B cell (primary cell): ENCODE measurements at regions not wholly inside any gene's neighbourhood (a gene's known extent, or its start where the extent isn't known, plus 50 kb on each side); places are given as distances from the start of the nearest gene placed in this dataset.

Experiments used
- EZH2 ChIP-seq: IDR thresholded peaks from 2 replicates; pipeline ENCODE4 v1.6.1; 2012; ENCODE audit warnings: borderline replicate concordance, low read depth, mild to moderate bottlenecking, moderate library complexity, low read length; ENCODE audit not compliant: insufficient read depth, poor library complexity, severe bottlenecking
- TF ChIP-seq, protein P1 (sequence below): fragments of 200-600 bp; IDR thresholded peaks from one replicate; pipeline ENCODE4 v1.8.0; 2022; ENCODE audit warnings: antibody characterized with exemption, mild to moderate bottlenecking

DNA sequence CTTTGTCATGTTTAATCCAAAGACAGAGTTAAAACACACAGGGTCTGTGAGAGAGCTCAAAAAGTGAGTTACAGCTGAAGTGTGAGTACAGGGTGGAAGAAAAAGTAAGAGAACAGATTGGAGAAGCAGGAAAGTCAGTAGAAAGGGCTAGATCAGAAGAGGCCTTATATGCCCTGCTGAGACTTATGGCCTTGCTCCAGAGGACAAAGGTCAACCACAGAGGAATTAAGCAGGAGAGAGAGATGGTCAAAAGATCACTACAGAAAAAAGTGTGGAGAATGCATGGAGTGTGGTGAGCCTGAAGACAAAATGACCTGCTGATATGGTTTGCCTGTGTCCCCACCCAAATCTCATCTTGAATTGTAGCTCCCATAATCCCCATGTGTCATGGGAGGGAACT lies 213.8 kb downstream of the NEBL start:
- TF ChIP-seq, protein P1, sequence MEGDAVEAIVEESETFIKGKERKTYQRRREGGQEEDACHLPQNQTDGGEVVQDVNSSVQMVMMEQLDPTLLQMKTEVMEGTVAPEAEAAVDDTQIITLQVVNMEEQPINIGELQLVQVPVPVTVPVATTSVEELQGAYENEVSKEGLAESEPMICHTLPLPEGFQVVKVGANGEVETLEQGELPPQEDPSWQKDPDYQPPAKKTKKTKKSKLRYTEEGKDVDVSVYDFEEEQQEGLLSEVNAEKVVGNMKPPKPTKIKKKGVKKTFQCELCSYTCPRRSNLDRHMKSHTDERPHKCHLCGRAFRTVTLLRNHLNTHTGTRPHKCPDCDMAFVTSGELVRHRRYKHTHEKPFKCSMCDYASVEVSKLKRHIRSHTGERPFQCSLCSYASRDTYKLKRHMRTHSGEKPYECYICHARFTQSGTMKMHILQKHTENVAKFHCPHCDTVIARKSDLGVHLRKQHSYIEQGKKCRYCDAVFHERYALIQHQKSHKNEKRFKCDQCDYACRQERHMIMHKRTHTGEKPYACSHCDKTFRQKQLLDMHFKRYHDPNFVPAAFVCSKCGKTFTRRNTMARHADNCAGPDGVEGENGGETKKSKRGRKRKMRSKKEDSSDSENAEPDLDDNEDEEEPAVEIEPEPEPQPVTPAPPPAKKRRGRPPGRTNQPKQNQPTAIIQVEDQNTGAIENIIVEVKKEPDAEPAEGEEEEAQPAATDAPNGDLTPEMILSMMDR: no peak
- no peak for TF ChIP-seq EZH2
